IMR-90 (cell line): ENCODE measurements at regions not wholly inside any gene's neighbourhood (a gene's known extent, or its start where the extent isn't known, plus 50 kb on each side); places are given as distances from the start of the nearest gene placed in this dataset.

Experiments used
- ATAC-seq: fragments of 200-7000 bp; cut with Tn5 transposase; 2 replicates; pipeline ENCODE4 v1.9.1; 2020; ENCODE audit warnings: low read depth, mild to moderate bottlenecking, moderate library complexity
- BruUV-seq: library from RNA; stranded (reverse); fragments of 400-500 nt; replicated peaks from 2 replicates; lab custom pipeline; 2021; lab: Mats Ljungman, UMichigan
- CTCF ChIA-PET: fragments of 300-600 bp; formaldehyde crosslinking; extraction: SDS; loops from one replicate; lab custom pipeline; 2021; ENCODE audit warnings: antibody characterized with exemption; lab: Yijun Ruan, JAX
- POLR2A ChIA-PET: fragments of 300-600 bp; sonication (Branson Sonifier 250); formaldehyde crosslinking; loops from one replicate; lab custom pipeline; 2022; ENCODE audit warnings: antibody characterized with exemption; ENCODE audit not compliant: unreplicated experiment; lab: Charles Lee
- DNase-seq: peaks from one replicate; pipeline ENCODE4 v3.0.0; 2013
- H2AFZ ChIP-seq: replicated peaks from 2 replicates; pipeline ENCODE3; 2013; ENCODE audit warnings: low read length, mild to moderate bottlenecking; ENCODE audit not compliant: poor library complexity
- H2AK5ac ChIP-seq: 2 replicates; pipeline ENCODE4 v1.6.1; 2013; ENCODE audit warnings: low read depth, low read length, inconsistent platforms
- H2AK9ac ChIP-seq: replicated peaks from 2 replicates; pipeline ENCODE3; 2013; ENCODE audit warnings: mild to moderate bottlenecking, low read depth, low read length, moderate library complexity; ENCODE audit not compliant: poor library complexity
- H2BK120ac ChIP-seq: 2 replicates; pipeline ENCODE4 v1.6.1; 2013; ENCODE audit warnings: low read depth, low read length, inconsistent platforms
- H2BK15ac ChIP-seq: 3 replicates; pipeline ENCODE4 v1.6.1; 2013; ENCODE audit warnings: low read depth, low read length, inconsistent platforms
- H2BK20ac ChIP-seq: 2 replicates; pipeline ENCODE4 v1.6.1; 2013; ENCODE audit warnings: low read depth, mild to moderate bottlenecking, inconsistent platforms, low read length, moderate library complexity
- H2BK5ac ChIP-seq: 2 replicates; pipeline ENCODE4 v1.6.1; 2013; ENCODE audit warnings: mild to moderate bottlenecking, low read depth, low read length, inconsistent platforms; ENCODE audit not compliant: poor library complexity, severe bottlenecking
- H3K14ac ChIP-seq: replicated peaks from 2 replicates; pipeline ENCODE4 v1.6.1; 2013; ENCODE audit warnings: low read depth, low read length, inconsistent platforms
- H3K18ac ChIP-seq: 2 replicates; pipeline ENCODE4 v1.6.1; 2013; ENCODE audit warnings: low read depth, low read length, control low read depth
- H3K23ac ChIP-seq: 2 replicates; pipeline ENCODE4 v1.6.1; 2013; ENCODE audit warnings: low read depth, low read length, inconsistent platforms
- H3K27ac ChIP-seq: 2 replicates; pipeline ENCODE4 v1.5.1; 2013; ENCODE audit warnings: mild to moderate bottlenecking, control low read depth, low read length; ENCODE audit not compliant: insufficient read depth
- H3K27me3 ChIP-seq: 2 replicates; pipeline ENCODE4 v1.6.1; 2013; ENCODE audit warnings: low read length; ENCODE audit not compliant: control insufficient read depth, insufficient read depth
- H3K36me3 ChIP-seq: 2 replicates; pipeline ENCODE4 v1.6.1; 2013; ENCODE audit warnings: low read length, mixed read lengths; ENCODE audit not compliant: control insufficient read depth, insufficient read depth
- H3K4ac ChIP-seq: 2 replicates; pipeline ENCODE4 v1.6.1; 2013; ENCODE audit warnings: low read depth, low read length, inconsistent platforms
- H3K4me1 ChIP-seq: 2 replicates; pipeline ENCODE4 v1.6.1; 2013; ENCODE audit warnings: low read length, mixed read lengths; ENCODE audit not compliant: control insufficient read depth, insufficient read depth
- H3K4me2 ChIP-seq: 2 replicates; pipeline ENCODE4 v1.6.1; 2013; ENCODE audit warnings: low read depth, mild to moderate bottlenecking, control low read depth, low read length, moderate library complexity
- H3K4me3 ChIP-seq: 2 replicates; pipeline ENCODE4 v1.5.1; 2013; ENCODE audit warnings: low read depth, mild to moderate bottlenecking, control low read depth, low read length, moderate library complexity; ENCODE audit not compliant: insufficient read depth
- H3K56ac ChIP-seq: 2 replicates; pipeline ENCODE4 v1.6.1; 2013; ENCODE audit warnings: low read length, inconsistent platforms; ENCODE audit not compliant: insufficient read depth; ENCODE audit errors: extremely low read depth
- H3K79me1 ChIP-seq, 2 experiments: 2 replicates each; pipeline ENCODE4 v1.6.1; 2013; ENCODE audit warnings: low read length in 2 of 2, inconsistent platforms in 1 of 2, low read depth in 1 of 2
- H3K9ac ChIP-seq: 2 replicates; pipeline ENCODE4 v1.6.1; 2013; ENCODE audit warnings: low read depth, low read length, control low read depth
- H3K9me1 ChIP-seq: 2 replicates; pipeline ENCODE4 v1.6.1; 2013; ENCODE audit warnings: low read length, inconsistent platforms; ENCODE audit not compliant: insufficient read depth
- H3K9me3 ChIP-seq: 2 replicates; pipeline ENCODE4 v1.6.1; 2013; ENCODE audit warnings: low read length; ENCODE audit not compliant: control insufficient read depth, insufficient read depth
- H4K20me1 ChIP-seq: 2 replicates; pipeline ENCODE4 v1.6.1; 2013; ENCODE audit warnings: low read length, inconsistent platforms; ENCODE audit not compliant: insufficient read depth
- H4K5ac ChIP-seq: 2 replicates; pipeline ENCODE4 v1.6.1; 2013; ENCODE audit warnings: mild to moderate bottlenecking, low read depth, low read length, control low read depth
- H4K8ac ChIP-seq, 2 experiments: 2 replicates each; pipeline ENCODE4 v1.6.1; 2013; ENCODE audit warnings: low read depth in 2 of 2, low read length in 2 of 2, control low read depth in 1 of 2, inconsistent platforms in 1 of 2
- H4K91ac ChIP-seq: 2 replicates; pipeline ENCODE4 v1.6.1; 2013; ENCODE audit warnings: low read depth, low read length, inconsistent platforms; ENCODE audit not compliant: insufficient read depth
- BHLHE40 ChIP-seq: fragments of 150-350 bp; IDR thresholded peaks from 2 replicates; pipeline ENCODE4 v1.6.1; 2016; ENCODE audit warnings: mild to moderate bottlenecking, low read depth, low read length
- CEBPB ChIP-seq: IDR thresholded peaks from 2 replicates; pipeline ENCODE4 v1.6.1; 2012; ENCODE audit warnings: low read depth, low read length, improper control_type of control experiment
- CHD1 ChIP-seq: IDR thresholded peaks from 2 replicates; pipeline ENCODE4 v1.6.1; 2012; ENCODE audit warnings: low read depth, low read length, improper control_type of control experiment
- ELK1 ChIP-seq: fragments of 150-350 bp; IDR thresholded peaks from 2 replicates; pipeline ENCODE4 v1.6.1; 2016; ENCODE audit warnings: low read depth, mild to moderate bottlenecking, low read length, moderate library complexity, borderline replicate concordance
- FOS ChIP-seq: fragments of 150-350 bp; IDR thresholded peaks from 2 replicates; pipeline ENCODE4 v1.6.1; 2016; ENCODE audit warnings: low read depth, low read length
- MAFK ChIP-seq: IDR thresholded peaks from 2 replicates; pipeline ENCODE4 v1.6.1; 2012; ENCODE audit warnings: low read depth, low read length, improper control_type of control experiment
- MAZ ChIP-seq: IDR thresholded peaks from 2 replicates; pipeline ENCODE4 v1.6.1; 2012; ENCODE audit warnings: low read depth, mild to moderate bottlenecking, low read length, improper control_type of control experiment, moderate library complexity, borderline replicate concordance
- NFE2L2 ChIP-seq: fragments of 150-350 bp; IDR thresholded peaks from 2 replicates; pipeline ENCODE4 v1.6.1; 2016; ENCODE audit warnings: low read depth, mild to moderate bottlenecking, low read length
- RFX5 ChIP-seq: IDR thresholded peaks from 2 replicates; pipeline ENCODE4 v1.8.0; 2012; ENCODE audit warnings: low read depth, mild to moderate bottlenecking, low read length, moderate library complexity
- SMC3 ChIP-seq: fragments of 150-350 bp; IDR thresholded peaks from 2 replicates; pipeline ENCODE4 v1.6.1; 2016; ENCODE audit warnings: low read depth, mild to moderate bottlenecking, antibody characterized with exemption, low read length, moderate library complexity
- USF2 ChIP-seq: fragments of 150-350 bp; IDR thresholded peaks from 2 replicates; pipeline ENCODE4 v1.6.1; 2017; ENCODE audit warnings: mild to moderate bottlenecking, antibody characterized with exemption, low read length, low read depth
- dilution Hi-C: fragments of 300-500 bp; cut with HindIII; formaldehyde crosslinking; loops from one replicate; pipeline ENCODE4 v1.14.3; 2018; ENCODE audit warnings: low sequenced_read_pairs; ENCODE audit not compliant: unreplicated experiment
- in situ Hi-C: fragments of 300-500 bp; cut with MboI; formaldehyde crosslinking; loops from 3 replicates; pipeline ENCODE4 v1.14.3; 2019; ENCODE audit warnings: low sequenced_read_pairs, inconsistent platforms, mixed read lengths
- intact Hi-C: fragments of 100-400 bp; cut with micrococcal nuclease; formaldehyde crosslinking; loops from 2 replicates; pipeline ENCODE4 v1.10.0; 2022

GRCh38 chr6:80792151-80792550, 685.7 kb downstream of the BCKDHB start:
- H3K18ac ChIP-seq: no peak overlapping the region
- H3K4ac ChIP-seq: no peak overlapping the region
- no peaks in the 10 kb centered on the region for H3K9me1 ChIP-seq
- H3K9me3 ChIP-seq: no peaks in the 10 kb centered on the region
- in situ Hi-C loops: no loop called here
- no peak overlapping the region for H2AK5ac ChIP-seq
- intact Hi-C loops: loop anchor here (5.0 kb wide), 1 partner anchor 140 kb away; no protein-coding TSS in a partner anchor
- no peak overlapping the region for H3K23ac ChIP-seq
- H2AFZ ChIP-seq: no peak overlapping the region
- BruUV-seq: no TSS peak
- H3K56ac ChIP-seq: no peak overlapping the region
- ChIA-PET CTCF (no interaction called here), POLR2A (no interaction called here)
- no peak overlapping the region for H2BK20ac ChIP-seq
- H3K9ac ChIP-seq: no peak overlapping the region
- no peaks in the 10 kb centered on the region for H3K36me3 ChIP-seq
- H3K4me2 ChIP-seq: no peak overlapping the region
- TF ChIP-seq CHD1: no peak
- TF ChIP-seq USF2: no peak
- no peak for TF ChIP-seq SMC3
- TF ChIP-seq MAFK: no peak
- TF ChIP-seq BHLHE40: no peak
- TF ChIP-seq NFE2L2: no peak
- TF ChIP-seq CEBPB: no peak
- TF ChIP-seq FOS: no peak
- no peak for TF ChIP-seq ELK1
- TF ChIP-seq RFX5: no peak
- no peak for TF ChIP-seq MAZ
- H3K27ac ChIP-seq: no peak overlapping the region
- H3K4me3 ChIP-seq: no peak overlapping the region
- no peaks in the 10 kb centered on the region; the same call in 1 of the 2 replicates for H3K4me1 ChIP-seq
- H4K20me1 ChIP-seq: no peaks in the 10 kb centered on the region
- no peaks in the 10 kb centered on the region for H3K27me3 ChIP-seq
- no peak overlapping the region for H4K5ac ChIP-seq
- H3K79me1 ChIP-seq: no peaks in the 10 kb centered on the region
- H4K91ac ChIP-seq: no peak overlapping the region
- H2BK15ac ChIP-seq: no peak overlapping the region
- dilution Hi-C loops: no loop called here
- no peak overlapping the region for H2BK5ac ChIP-seq
- H2BK120ac ChIP-seq: no peak overlapping the region
- no peak overlapping the region for H3K14ac ChIP-seq
- no peak overlapping the region for H4K8ac ChIP-seq
- ATAC-seq (no peak), DNase-seq (no peak)
- H2AK9ac ChIP-seq: no peak overlapping the region
